Activated CD8-positive, alpha-beta T cell treated with anti-CD3 and anti-CD28 coated beads, Interleukin-2, amount 10 ng/mL, durations not matched to agents 7 days and 5 days (primary cell): ENCODE measurements at regions not wholly inside any gene's neighbourhood (a gene's known extent, or its start where the extent isn't known, plus 50 kb on each side); places are given as distances from the start of the nearest gene placed in this dataset.

ENCODE experiments used
- ATAC-seq: fragments of 150-1000 bp; cut with Tn5 transposase; one replicate; pipeline ENCODE4 v1.10.0; 2021; ENCODE audit warnings: moderate library complexity
- CTCF ChIA-PET: fragments of 350-600 bp; sonication (Branson Sonifier 250); formaldehyde crosslinking; loops from one replicate; lab custom pipeline; 2021; ENCODE audit warnings: antibody characterized with exemption; lab: Charles Lee
- POLR2A ChIA-PET: fragments of 350-600 bp; sonication (Branson Sonifier 250); formaldehyde crosslinking; loops from one replicate; lab custom pipeline; 2021; ENCODE audit warnings: antibody characterized with exemption; lab: Charles Lee
- DNase-seq: peaks from one replicate; pipeline ENCODE4 v3.0.0-alpha.2; 2020
- H3K27ac Mint-ChIP-seq: one replicate; pipeline ENCODE4 v1.8.0; 2021; ENCODE audit warnings: mild to moderate bottlenecking, mixed read lengths
- H3K27me3 Mint-ChIP-seq: one replicate; pipeline ENCODE4 v1.8.0; 2021; ENCODE audit warnings: low read depth, mixed read lengths
- H3K36me3 Mint-ChIP-seq: one replicate; pipeline ENCODE4 v1.8.0; 2021; ENCODE audit warnings: low read depth, mixed read lengths
- H3K4me1 Mint-ChIP-seq: one replicate; pipeline ENCODE4 v1.8.0; 2021; ENCODE audit warnings: low read depth, mixed read lengths
- H3K4me3 Mint-ChIP-seq: one replicate; pipeline ENCODE4 v1.8.0; 2021; ENCODE audit warnings: mild to moderate bottlenecking, mixed read lengths
- H3K9me3 Mint-ChIP-seq: one replicate; pipeline ENCODE4 v1.8.0; 2022; ENCODE audit warnings: mixed read lengths; ENCODE audit not compliant: insufficient read depth

GRCh38 chr16:5463820-5464219 lies 366.2 kb upstream of the EEF2KMT start:
- ChIA-PET POLR2A (no interaction called here), CTCF (no interaction called here)
- Mint-ChIP-seq H3K36me3 (no peaks in the 10 kb centered on the region), H3K4me1 (no peaks in the 10 kb centered on the region), H3K27me3 (no peaks in the 10 kb centered on the region), H3K27ac (no peak overlapping the region), H3K4me3 (no peak overlapping the region), H3K9me3 (no peaks in the 10 kb centered on the region)
- no peak for ATAC-seq
- DNase-seq: no peak

DNA sequence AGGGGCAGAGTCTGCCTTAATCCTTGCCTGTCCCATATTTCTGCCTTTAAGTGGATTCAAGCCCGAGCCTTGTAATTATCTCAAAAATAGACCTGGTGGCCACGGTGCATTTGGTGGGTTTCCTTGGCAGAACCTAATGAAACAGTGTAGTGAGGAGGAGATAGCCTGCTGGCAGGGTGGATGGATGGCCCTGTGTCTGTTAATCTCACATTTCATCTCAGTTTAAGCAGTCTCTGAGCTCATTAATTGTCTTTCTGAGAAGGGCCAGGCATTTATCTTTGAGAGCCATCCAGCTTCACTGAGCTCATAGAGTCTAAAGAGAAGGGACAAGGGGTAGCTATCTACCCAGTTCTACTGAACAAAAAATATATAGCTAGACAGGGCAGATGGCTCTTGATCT lies 364.0 kb upstream of the EEF2KMT start:
- H3K36me3 Mint-ChIP-seq: no peaks in the 10 kb centered on the region
- H3K4me3 Mint-ChIP-seq: no peak overlapping the region
- no peaks in the 10 kb centered on the region for H3K4me1 Mint-ChIP-seq
- DNase-seq (no peak), ATAC-seq (no peak)
- POLR2A ChIA-PET: no interaction called here
- no peaks in the 10 kb centered on the region for H3K9me3 Mint-ChIP-seq
- H3K27me3 Mint-ChIP-seq: no peaks in the 10 kb centered on the region
- CTCF ChIA-PET: no interaction called here
- H3K27ac Mint-ChIP-seq: no peak overlapping the region

- ChIA-PET CTCF (no interaction called here), POLR2A (no interaction called here)
- Mint-ChIP-seq H3K4me1 (no peaks in the 10 kb centered on the region), H3K27ac (no peak overlapping the region), H3K9me3 (no peaks in the 10 kb centered on the region), H3K36me3 (no peaks in the 10 kb centered on the region), H3K4me3 (no peak overlapping the region), H3K27me3 (no peaks in the 10 kb centered on the region)
- ATAC-seq: no peak
- no peak for DNase-seq
These were observed 363.5 kb upstream of the EEF2KMT start for GRCh38 chr16:5461141-5461540.

GRCh38 chr16:5460701-5461100 lies 363.1 kb upstream of the EEF2KMT start:
- DNase-seq (no peak), ATAC-seq (no peak)
- ChIA-PET CTCF (no interaction called here), POLR2A (no interaction called here)
- Mint-ChIP-seq H3K4me1 (no peaks in the 10 kb centered on the region), H3K27ac (no peak overlapping the region), H3K4me3 (no peak overlapping the region), H3K27me3 (no peaks in the 10 kb centered on the region), H3K36me3 (no peaks in the 10 kb centered on the region), H3K9me3 (no peaks in the 10 kb centered on the region)

DNA sequence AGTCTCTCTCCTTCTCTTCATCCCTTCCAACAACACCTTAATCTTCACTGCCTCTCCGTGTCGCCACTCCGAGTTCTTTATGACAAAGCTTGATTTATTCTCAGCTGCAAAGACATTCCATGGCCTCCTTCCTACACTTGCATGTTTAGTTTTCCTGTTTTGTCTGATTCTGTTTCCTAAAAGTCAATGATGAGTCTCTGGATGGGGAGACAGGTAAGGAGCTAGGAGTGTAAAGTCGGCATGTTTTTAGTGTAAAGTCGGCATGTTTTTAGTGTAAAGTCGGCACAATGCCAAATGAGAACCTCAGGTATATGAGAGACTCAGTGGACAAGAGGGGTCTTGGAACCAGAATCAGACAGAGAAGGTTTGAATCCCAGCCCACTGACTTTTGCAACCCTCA lies 362.3 kb upstream of the EEF2KMT start:
- DNase-seq (no peak), ATAC-seq (no peak)
- CTCF ChIA-PET: no interaction called here
- H3K4me1 Mint-ChIP-seq: no peaks in the 10 kb centered on the region
- H3K36me3 Mint-ChIP-seq: no peaks in the 10 kb centered on the region
- no peak overlapping the region for H3K27ac Mint-ChIP-seq
- H3K27me3 Mint-ChIP-seq: no peaks in the 10 kb centered on the region
- POLR2A ChIA-PET: no interaction called here
- no peak overlapping the region for H3K4me3 Mint-ChIP-seq
- H3K9me3 Mint-ChIP-seq: no peaks in the 10 kb centered on the region

- CTCF ChIA-PET: no interaction called here
- no peak overlapping the region for H3K4me3 Mint-ChIP-seq
- H3K9me3 Mint-ChIP-seq: no peaks in the 10 kb centered on the region
- DNase-seq (no peak), ATAC-seq (no peak)
- POLR2A ChIA-PET: no interaction called here
- H3K4me1 Mint-ChIP-seq: no peaks in the 10 kb centered on the region
- H3K27me3 Mint-ChIP-seq: peaks cover 2% of the 10 kb centered on the region
- H3K27ac Mint-ChIP-seq: no peak overlapping the region
- no peaks in the 10 kb centered on the region for H3K36me3 Mint-ChIP-seq
These were observed 357.5 kb upstream of the EEF2KMT start for GRCh38 chr16:5455110-5455509.

- ATAC-seq (no peak), DNase-seq (no peak)
- Mint-ChIP-seq H3K4me1 (no peaks in the 10 kb centered on the region), H3K36me3 (no peaks in the 10 kb centered on the region), H3K9me3 (no peaks in the 10 kb centered on the region), H3K27ac (no peak overlapping the region), H3K4me3 (no peak overlapping the region), H3K27me3 (peaks cover 2% of the 10 kb centered on the region)
- ChIA-PET POLR2A (no interaction called here), CTCF (no interaction called here)
These were observed 356.8 kb upstream of the EEF2KMT start for GRCh38 chr16:5454349-5454748.

- H3K4me3 Mint-ChIP-seq: no peak overlapping the region
- H3K27ac Mint-ChIP-seq: no peak overlapping the region
- DNase-seq (no peak), ATAC-seq (no peak)
- POLR2A ChIA-PET: no interaction called here
- CTCF ChIA-PET: no interaction called here
- no peaks in the 10 kb centered on the region for H3K4me1 Mint-ChIP-seq
- no peaks in the 10 kb centered on the region for H3K36me3 Mint-ChIP-seq
- peaks cover 2% of the 10 kb centered on the region for H3K27me3 Mint-ChIP-seq
- H3K9me3 Mint-ChIP-seq: no peaks in the 10 kb centered on the region
These were observed 354.0 kb upstream of the EEF2KMT start for GRCh38 chr16:5451641-5452040.

- ChIA-PET POLR2A (no interaction called here), CTCF (no interaction called here)
- H3K9me3 Mint-ChIP-seq: no peaks in the 10 kb centered on the region
These were observed 353.0 kb upstream of the EEF2KMT start for GRCh38 chr16:5450409-5451104.

GRCh38 chr16:5449901-5450300 lies 352.3 kb upstream of the EEF2KMT start:
- Mint-ChIP-seq H3K36me3 (no peaks in the 10 kb centered on the region), H3K4me3 (no peak overlapping the region), H3K4me1 (no peaks in the 10 kb centered on the region), H3K27me3 (peaks cover 2% of the 10 kb centered on the region), H3K27ac (no peak overlapping the region), H3K9me3 (no peaks in the 10 kb centered on the region)
- ATAC-seq (no peak), DNase-seq (no peak)
- ChIA-PET CTCF (no interaction called here), POLR2A (no interaction called here)

More at GRCh38 chr16:5450409-5451104, 353.0 kb upstream of the EEF2KMT start:
- Mint-ChIP-seq H3K4me1 (no peaks in the 10 kb centered on the region), H3K27ac (no peak overlapping the region), H3K27me3 (peaks cover 2% of the 10 kb centered on the region), H3K36me3 (no peaks in the 10 kb centered on the region), H3K4me3 (no peak overlapping the region)
- DNase-seq (no peak), ATAC-seq (no peak)

GRCh38 chr16:5448798-5449197 lies 351.2 kb upstream of the EEF2KMT start:
- no peak for DNase-seq
- ChIA-PET CTCF (no interaction called here), POLR2A (no interaction called here)
- ATAC-seq: no peak
- no peaks in the 10 kb centered on the region for H3K36me3 Mint-ChIP-seq
- no peaks in the 10 kb centered on the region for H3K4me1 Mint-ChIP-seq
- H3K9me3 Mint-ChIP-seq: no peaks in the 10 kb centered on the region
- H3K27me3 Mint-ChIP-seq: peaks cover 2% of the 10 kb centered on the region
- no peak overlapping the region for H3K4me3 Mint-ChIP-seq
- H3K27ac Mint-ChIP-seq: no peak overlapping the region

DNA sequence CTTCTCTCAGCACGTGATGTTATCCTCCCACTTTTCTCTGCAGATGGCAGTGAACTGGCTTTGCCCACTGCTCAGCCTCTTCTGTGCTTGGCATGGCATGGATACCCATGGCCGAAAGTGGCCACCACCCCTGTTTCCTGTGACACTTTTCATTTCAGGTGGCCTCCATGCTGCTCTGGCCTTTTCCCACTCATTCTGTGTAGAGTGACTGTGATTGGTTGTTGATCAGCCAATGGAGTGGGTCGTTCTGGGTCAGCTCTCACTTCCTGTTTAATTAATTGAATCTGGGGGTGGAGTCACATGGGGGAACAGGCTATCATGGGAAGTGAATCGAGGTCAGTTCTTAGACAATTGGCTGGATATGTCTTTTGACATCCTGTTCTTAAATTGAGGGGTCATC lies 350.1 kb upstream of the EEF2KMT start:
- Mint-ChIP-seq H3K4me3 (no peak overlapping the region), H3K4me1 (no peaks in the 10 kb centered on the region), H3K27ac (no peak overlapping the region), H3K36me3 (no peaks in the 10 kb centered on the region), H3K9me3 (no peaks in the 10 kb centered on the region), H3K27me3 (peaks cover 2% of the 10 kb centered on the region)
- no peak for ATAC-seq
- ChIA-PET POLR2A (no interaction called here), CTCF (no interaction called here)
- no peak for DNase-seq

- POLR2A ChIA-PET: no interaction called here
- Mint-ChIP-seq H3K9me3 (no peaks in the 10 kb centered on the region), H3K4me3 (no peak overlapping the region), H3K27ac (no peak overlapping the region), H3K36me3 (no peaks in the 10 kb centered on the region), H3K4me1 (no peaks in the 10 kb centered on the region), H3K27me3 (no peaks in the 10 kb centered on the region)
- ATAC-seq (no peak), DNase-seq (no peak)
- CTCF ChIA-PET: no interaction called here
These were observed 349.1 kb upstream of the EEF2KMT start for GRCh38 chr16:5446623-5447240.
